Neuronal stem cell (in vitro differentiated cells): ENCODE measurements at regions not wholly inside any gene's neighbourhood (a gene's known extent, or its start where the extent isn't known, plus 50 kb on each side); places are given as distances from the start of the nearest gene placed in this dataset.

Source experiments
- DNase-seq: peaks from one replicate; pipeline ENCODE4 v3.0.0-alpha.2; 2013; ENCODE audit warnings: low spot score
- H2AFZ ChIP-seq: one replicate; pipeline ENCODE4 v1.6.1; 2013; ENCODE audit warnings: mild to moderate bottlenecking, low read length, inconsistent platforms
- H2AK5ac ChIP-seq: 2 replicates; pipeline ENCODE4 v1.6.1; 2013; ENCODE audit warnings: low read depth, mild to moderate bottlenecking, inconsistent platforms, low read length, moderate library complexity, mixed read lengths
- H2BK120ac ChIP-seq: 2 replicates; pipeline ENCODE4 v1.6.1; 2013; ENCODE audit warnings: low read depth, mild to moderate bottlenecking, inconsistent platforms, low read length, moderate library complexity, mixed read lengths
- H2BK12ac ChIP-seq: one replicate; pipeline ENCODE4 v1.6.1; 2013; ENCODE audit warnings: low read length, inconsistent platforms
- H2BK15ac ChIP-seq: 2 replicates; pipeline ENCODE4 v1.6.1; 2013; ENCODE audit warnings: mild to moderate bottlenecking, low read length, inconsistent platforms, mixed read lengths
- H2BK5ac ChIP-seq: one replicate; pipeline ENCODE4 v1.6.1; 2013; ENCODE audit warnings: inconsistent platforms, mild to moderate bottlenecking, low read length, moderate library complexity
- H3K14ac ChIP-seq: one replicate; pipeline ENCODE4 v1.6.1; 2013; ENCODE audit warnings: low read length, inconsistent platforms
- H3K18ac ChIP-seq: 2 replicates; pipeline ENCODE4 v1.6.1; 2013; ENCODE audit warnings: low read length, inconsistent platforms
- H3K23ac ChIP-seq: 2 replicates; pipeline ENCODE4 v1.6.1; 2013; ENCODE audit warnings: low read depth, mild to moderate bottlenecking, mixed read lengths, low read length, inconsistent platforms; ENCODE audit not compliant: poor library complexity
- H3K27ac ChIP-seq: replicated peaks from 3 replicates; pipeline ENCODE4 v1.5.1; 2013; ENCODE audit warnings: low read length, inconsistent platforms
- H3K27me3 ChIP-seq, 3 experiments: 2 replicates each; pipeline ENCODE4 v1.6.1; 2013; ENCODE audit warnings: low read length in 3 of 3, mild to moderate bottlenecking in 2 of 3, inconsistent platforms in 1 of 3, low read depth in 1 of 3, mixed read lengths in 1 of 3, moderate library complexity in 1 of 3; ENCODE audit not compliant: control insufficient read depth in 3 of 3, insufficient read depth in 3 of 3
- H3K36me3 ChIP-seq, 2 donors: replicated peaks in 1 of 2; 2 replicates each; pipeline ENCODE4 v1.6.1; 2013; ENCODE audit warnings: low read length in 2 of 2; ENCODE audit not compliant: control insufficient read depth in 2 of 2, insufficient read depth in 2 of 2
- H3K4ac ChIP-seq: 2 replicates; pipeline ENCODE4 v1.6.1; 2013; ENCODE audit warnings: inconsistent platforms, mild to moderate bottlenecking, low read length, moderate library complexity
- H3K4me1 ChIP-seq, 2 donors: 1 replicate in 1 of 2; 2 replicates in 1 of 2; pipeline ENCODE4 v1.6.1; 2013; ENCODE audit warnings: low read length in 2 of 2, low read depth in 1 of 2; ENCODE audit not compliant: control insufficient read depth in 2 of 2, insufficient read depth in 1 of 2
- H3K4me2 ChIP-seq: one replicate; pipeline ENCODE4 v1.6.1; 2013; ENCODE audit warnings: mild to moderate bottlenecking, low read length, inconsistent platforms; ENCODE audit not compliant: insufficient read depth, poor library complexity, severe bottlenecking
- H3K4me3 ChIP-seq, 2 donors: 2 replicates each; pipeline ENCODE4 v1.5.1; 2013; ENCODE audit warnings: low read length in 2 of 2, mild to moderate bottlenecking in 2 of 2, inconsistent platforms in 1 of 2, moderate library complexity in 1 of 2
- H3K79me1 ChIP-seq: one replicate; pipeline ENCODE4 v1.6.1; 2013; ENCODE audit warnings: low read depth, mild to moderate bottlenecking, inconsistent platforms, low read length, moderate library complexity
- H3K9ac ChIP-seq: one replicate; pipeline ENCODE4 v1.6.1; 2013; ENCODE audit warnings: mild to moderate bottlenecking, low read depth, low read length, inconsistent platforms; ENCODE audit not compliant: poor library complexity
- H3K9me3 ChIP-seq, 2 donors: replicated peaks in 1 of 2; 2 replicates each; pipeline versions ENCODE3 to v1.6.1; 2013; ENCODE audit warnings: low read length in 2 of 2, mild to moderate bottlenecking in 2 of 2, inconsistent platforms in 1 of 2, low read depth in 1 of 2, mixed read lengths in 1 of 2, moderate library complexity in 1 of 2; ENCODE audit not compliant: control insufficient read depth in 2 of 2, insufficient read depth in 1 of 2
- H4K8ac ChIP-seq: one replicate; pipeline ENCODE4 v1.6.1; 2013; ENCODE audit warnings: low read depth, mild to moderate bottlenecking, inconsistent platforms, low read length, moderate library complexity
- H4K91ac ChIP-seq: one replicate; pipeline ENCODE4 v1.6.1; 2013; ENCODE audit warnings: low read length, low read depth, mild to moderate bottlenecking, inconsistent platforms; ENCODE audit not compliant: poor library complexity
- WGBS, 2 donors: extraction: QIAGEN DNeasy Blood & Tissue Kit; methylation state at CpG; one replicate each; pipeline ENCODE4 v1.1.7; 2013; ENCODE audit warnings: missing lambda C conversion rate in 2 of 2, mixed read lengths in 1 of 2; ENCODE audit not compliant: insufficient read length in 2 of 2, insufficient replicate concordance in 1 of 2; ENCODE audit errors: extremely low coverage in 2 of 2; 5-methylcytosine and 5-hydroxymethylcytosine counted together

- Histone ChIP-seq H3K4me2 (no peak overlapping the region), H4K8ac (no peak overlapping the region), H3K4me3 (no peak overlapping the region), H3K79me1 (no peaks in the 10 kb centered on the region), H2BK15ac (no peak overlapping the region), H4K91ac (no peak overlapping the region), H2AFZ (no peak overlapping the region), H2BK120ac (no peak overlapping the region), H3K9me3 (no peaks in the 10 kb centered on the region), H3K36me3 (no peaks in the 10 kb centered on the region), H2BK12ac (no peak overlapping the region), H3K4ac (no peak overlapping the region), H3K9ac (no peak overlapping the region), H3K27ac (no peak overlapping the region), H3K14ac (no peak overlapping the region), H2AK5ac (no peak overlapping the region), H3K27me3 (no peaks in the 10 kb centered on the region), H2BK5ac (no peak overlapping the region), H3K23ac (no peak overlapping the region), H3K4me1 (no peaks in the 10 kb centered on the region), H3K18ac (no peak overlapping the region)
- WGBS, 2 donors: no CpG with 5 or more reads among the region's 3 CpGs
- DNase-seq: no peak
Measured at GRCh38 chrX:40871385-40872082, 136.2 kb upstream of the MED14 start.

GRCh38 chrX:40872351-40872750 lies 137.0 kb upstream of the MED14 start:
- no peak overlapping the region for H3K4ac ChIP-seq
- no peaks in the 10 kb centered on the region for H3K4me1 ChIP-seq
- no peak overlapping the region for H2BK12ac ChIP-seq
- WGBS, 2 donors: no CpG with 5 or more reads among the region's 1 CpG
- H4K91ac ChIP-seq: no peak overlapping the region
- H3K14ac ChIP-seq: no peak overlapping the region
- no peak overlapping the region for H2BK120ac ChIP-seq
- no peak overlapping the region for H4K8ac ChIP-seq
- no peaks in the 10 kb centered on the region for H3K36me3 ChIP-seq
- no peak overlapping the region for H3K18ac ChIP-seq
- no peak overlapping the region for H2BK15ac ChIP-seq
- H3K9ac ChIP-seq: no peak overlapping the region
- H2BK5ac ChIP-seq: no peak overlapping the region
- H3K4me3 ChIP-seq: no peak overlapping the region
- H3K27me3 ChIP-seq: no peaks in the 10 kb centered on the region
- H3K9me3 ChIP-seq: no peaks in the 10 kb centered on the region
- H3K79me1 ChIP-seq: no peaks in the 10 kb centered on the region
- no peak overlapping the region for H2AFZ ChIP-seq
- H3K27ac ChIP-seq: no peak overlapping the region
- H3K4me2 ChIP-seq: no peak overlapping the region
- no peak overlapping the region for H3K23ac ChIP-seq
- H2AK5ac ChIP-seq: no peak overlapping the region
- no peak for DNase-seq

GRCh38 chrX:40875476-40875875 lies 140.1 kb upstream of the MED14 start:
- Histone ChIP-seq H3K27ac (no peak overlapping the region), H2AFZ (no peak overlapping the region), H4K8ac (no peak overlapping the region), H2BK12ac (no peak overlapping the region), H2AK5ac (no peak overlapping the region), H2BK5ac (no peak overlapping the region), H2BK15ac (no peak overlapping the region), H3K23ac (no peak overlapping the region), H3K4me2 (no peak overlapping the region), H3K9ac (no peak overlapping the region), H3K4me3 (no peak overlapping the region), H3K14ac (no peak overlapping the region), H3K27me3 (no peaks in the 10 kb centered on the region), H4K91ac (no peak overlapping the region), H3K9me3 (no peaks in the 10 kb centered on the region), H3K4ac (no peak overlapping the region), H3K4me1 (no peaks in the 10 kb centered on the region), H3K18ac (no peak overlapping the region), H2BK120ac (no peak overlapping the region), H3K79me1 (no peaks in the 10 kb centered on the region), H3K36me3 (no peaks in the 10 kb centered on the region)
- no peak for DNase-seq
- WGBS, 2 donors: no CpG with 5 or more reads among the region's 3 CpGs

GRCh38 chrX:40877887-40878286 lies 142.5 kb upstream of the MED14 start:
- H3K4me3 ChIP-seq: no peak overlapping the region

More at GRCh38 chrX:40877887-40878286, 142.5 kb upstream of the MED14 start:
- Histone ChIP-seq H3K79me1 (no peaks in the 10 kb centered on the region), H3K9ac (no peak overlapping the region), H3K27ac (no peak overlapping the region), H3K9me3 (no peaks in the 10 kb centered on the region), H3K4me2 (no peak overlapping the region), H3K36me3 (no peaks in the 10 kb centered on the region), H2BK12ac (no peak overlapping the region), H3K23ac (no peak overlapping the region), H3K18ac (no peak overlapping the region), H3K4me1 (no peaks in the 10 kb centered on the region), H3K4ac (no peak overlapping the region), H2BK5ac (no peak overlapping the region), H2BK120ac (no peak overlapping the region), H2BK15ac (no peak overlapping the region), H4K91ac (no peak overlapping the region), H2AK5ac (no peak overlapping the region), H3K14ac (no peak overlapping the region), H2AFZ (no peak overlapping the region), H3K27me3 (no peaks in the 10 kb centered on the region), H4K8ac (no peak overlapping the region)
- no CpG with 5 or more reads among the region's 4 CpGs for WGBS, 2 donors
- no peak for DNase-seq
